Superior temporal gyrus (tissue), 1 donor: ENCODE measurements at regions not wholly inside any gene's neighbourhood (a gene's known extent, or its start where the extent isn't known, plus 50 kb on each side); places are given as distances from the start of the nearest gene placed in this dataset.

Source experiments
- DNase-seq: peaks from one replicate; pipeline ENCODE4 v3.0.0-alpha.2; 2016; ENCODE audit errors: extremely low spot score

GRCh38 chr4:119932277-119932676 is 134.4 kb downstream of the MAD2L1 start:
- no peak for DNase-seq

GRCh38 chr4:119930546-119930945 is 136.1 kb downstream of the MAD2L1 start:
- DNase-seq = no peak

GRCh38 chr4:119921830-119922229 is 144.8 kb downstream of the MAD2L1 start:
- DNase-seq = no peak

- no peak for DNase-seq
Measured at GRCh38 chr4:119906277-119906676, 160.4 kb downstream of the MAD2L1 start.

- no peak for DNase-seq
Measured at GRCh38 chr4:119898211-119898610, 168.4 kb downstream of the MAD2L1 start.

GRCh38 chr4:119897260-119897659 is 169.4 kb downstream of the MAD2L1 start:
- DNase-seq = no peak

GRCh38 chr4:119894650-119895208 is 171.9 kb downstream of the MAD2L1 start:
- no peak for DNase-seq

- DNase-seq = no peak
Measured at GRCh38 chr4:119873794-119874325, 192.8 kb downstream of the MAD2L1 start.

- no peak for DNase-seq
Measured at GRCh38 chr4:119873132-119873531, 193.5 kb downstream of the MAD2L1 start.

- DNase-seq = no peak
Measured at GRCh38 chr4:119872371-119873016, 194.2 kb downstream of the MAD2L1 start.

GRCh38 chr4:119870856-119871255 is 195.8 kb downstream of the MAD2L1 start:
- no peak for DNase-seq

GRCh38 chr4:119865789-119866188 is 200.9 kb downstream of the MAD2L1 start:
- no peak for DNase-seq

GRCh38 chr4:119865389-119865788 is 201.3 kb downstream of the MAD2L1 start:
- DNase-seq = no peak

- no peak for DNase-seq
Measured at GRCh38 chr4:119861731-119862130, 204.9 kb downstream of the MAD2L1 start.

GRCh38 chr4:119858176-119858575 is 208.5 kb downstream of the MAD2L1 start:
- no peak for DNase-seq

- no peak for DNase-seq
Measured at GRCh38 chr4:119854364-119854763, 212.3 kb downstream of the MAD2L1 start.

- DNase-seq = no peak
Measured at GRCh38 chr4:119851649-119852048, 215.0 kb downstream of the MAD2L1 start.

GRCh38 chr4:119841361-119841760 is 212.8 kb upstream of the PDE5A start:
- no peak for DNase-seq

GRCh38 chr4:119835613-119835910 is 207.0 kb upstream of the PDE5A start:
- DNase-seq = no peak

- DNase-seq = no peak
Measured at GRCh38 chr4:119834906-119835612, 206.5 kb upstream of the PDE5A start.

GRCh38 chr4:119833611-119834010 is 205.0 kb upstream of the PDE5A start:
- no peak for DNase-seq

- no peak for DNase-seq
Measured at GRCh38 chr4:119832776-119833175, 204.2 kb upstream of the PDE5A start.

- no peak for DNase-seq
Measured at GRCh38 chr4:119829326-119829725, 200.7 kb upstream of the PDE5A start.
